K562 (cell line): ENCODE measurements at regions not wholly inside any gene's neighbourhood (a gene's known extent, or its start where the extent isn't known, plus 50 kb on each side); places are given as distances from the start of the nearest gene placed in this dataset.

Source experiments
- AFF4 ChIP-seq: sonication (generic); formaldehyde crosslinking; IDR thresholded peaks from 2 replicates; pipeline ENCODE4 v1.8.0; 2023; ENCODE audit warnings: mild to moderate bottlenecking, missing genetic modification reagents
- ARID4B ChIP-seq: sonication (generic); formaldehyde crosslinking; IDR thresholded peaks from 2 replicates; pipeline ENCODE4 v1.8.0; 2022; ENCODE audit warnings: mild to moderate bottlenecking, missing genetic modification reagents
- CTCFL ChIP-seq: IDR thresholded peaks from 2 replicates; pipeline ENCODE4 v1.6.1; 2011; ENCODE audit warnings: borderline replicate concordance, low read depth, mild to moderate bottlenecking, moderate library complexity, low read length; ENCODE audit not compliant: insufficient read depth, poor library complexity, severe bottlenecking
- MAZ ChIP-seq, 2 experiments: fragments of 450-650 bp in 1 of 2; sonication (generic) in 1 of 2; formaldehyde crosslinking; IDR thresholded peaks in 1 of 2; conservative IDR thresholded peaks in 1 of 2; 2 replicates each; pipeline versions ENCODE4 v1.4.0 to v1.5.0; 2020; ENCODE audit warnings: mild to moderate bottlenecking in 1 of 2, missing genetic modification reagents in 1 of 2
- MTA1 ChIP-seq: fragments of 450-650 bp; IDR thresholded peaks from 2 replicates; pipeline ENCODE4 v1.6.1; 2017; ENCODE audit warnings: borderline replicate concordance
- NFATC3 ChIP-seq: fragments of 450-650 bp; IDR thresholded peaks from 2 replicates; pipeline ENCODE4 v1.6.1; 2017; ENCODE audit warnings: mild to moderate bottlenecking
- RCOR1 ChIP-seq, 2 experiments: IDR thresholded peaks; 2 replicates each; pipeline ENCODE4 v1.6.1; 2012; ENCODE audit warnings: low read depth in 2 of 2, low read length in 2 of 2, borderline replicate concordance in 1 of 2, improper control_type of control experiment in 1 of 2
- TAF1 ChIP-seq: IDR thresholded peaks from 2 replicates; pipeline ENCODE4 v1.6.1; 2011; ENCODE audit warnings: mild to moderate bottlenecking, low read length, moderate library complexity; ENCODE audit not compliant: insufficient read depth, control insufficient read depth, severe bottlenecking; ENCODE audit errors: extremely low read depth
- TCF7 ChIP-seq: sonication (generic); IDR thresholded peaks from 2 replicates; pipeline ENCODE4 v1.6.1; 2016; ENCODE audit warnings: antibody characterized with exemption, borderline replicate concordance
- YY1 ChIP-seq, 3 experiments: IDR thresholded peaks; 2 replicates each; pipeline ENCODE4 v1.6.1; 2011; ENCODE audit warnings: low read length in 2 of 3, mild to moderate bottlenecking in 2 of 3, moderate library complexity in 2 of 3, borderline replicate concordance in 1 of 3, control low read depth in 1 of 3, low read depth in 1 of 3; ENCODE audit not compliant: insufficient read depth in 3 of 3, insufficient replicate concordance in 2 of 3, control insufficient read depth in 1 of 3, insufficient read length in 1 of 3; ENCODE audit errors: extremely low read depth in 1 of 3
- ZNF76 ChIP-seq: fragments of 250-450 bp; sonication (Bioruptor Pico); IDR thresholded peaks from 2 replicates; pipeline ENCODE4 v1.4.0; 2020; ENCODE audit warnings: mild to moderate bottlenecking, moderate library complexity, borderline replicate concordance
- TF ChIP-seq, protein P1 (sequence below): sonication (generic); formaldehyde crosslinking; IDR thresholded peaks from 2 replicates; pipeline ENCODE4 v1.5.0; 2020; ENCODE audit warnings: missing genetic modification reagents

GRCh38 chr16:85330694-85331188 lies 218.5 kb upstream of the CIBAR2 start (continued):
- TF ChIP-seq CTCFL (peak; percentile 80), TCF7 (peak; percentile 88; the same call in 1 of the 2 replicates), MTA1 (peak; percentile 66; the same call in 1 of the 2 replicates), ARID4B (CRISPR knock-in tag) (0 out of 2 replicates have a peak, but pooled peaks have one; percentile 25), ZNF76 (CRISPR knock-in tag) (no peak), RCOR1 (IDR thresholded peaks at IDR 0.05; ENCODE audit: borderline replicate concordance in 1 of 2, low read depth in 2 of 2, low read length in 2 of 2) (peak in 1 of 2 experiments; percentile 75; a peak in 1 of 4 replicates), MAZ (CRISPR knock-in tag; conservative IDR thresholded peaks at IDR 0.05 in 1 of 2, IDR thresholded peaks at IDR 0.05 in 1 of 2) (0 out of 4 replicates have a peak, but pooled peaks of 1 of the 2 experiments have one; percentile 15), YY1 (IDR thresholded peaks at IDR 0.05; ENCODE audit: borderline replicate concordance in 1 of 3, control insufficient read depth in 1 of 3, extremely low read depth in 1 of 3, insufficient read depth in 3 of 3, insufficient read length in 1 of 3, insufficient replicate concordance in 2 of 3, low read depth in 1 of 3, low read length in 2 of 3) (peak in 1 of 3 experiments; percentile 60), TAF1 (peak; percentile 63), AFF4 (0 out of 2 replicates have a peak, but pooled peaks have one; percentile 58), NFATC3 (peak; percentile 55; the same call in 1 of the 2 replicates)
- TF ChIP-seq, protein P1, sequence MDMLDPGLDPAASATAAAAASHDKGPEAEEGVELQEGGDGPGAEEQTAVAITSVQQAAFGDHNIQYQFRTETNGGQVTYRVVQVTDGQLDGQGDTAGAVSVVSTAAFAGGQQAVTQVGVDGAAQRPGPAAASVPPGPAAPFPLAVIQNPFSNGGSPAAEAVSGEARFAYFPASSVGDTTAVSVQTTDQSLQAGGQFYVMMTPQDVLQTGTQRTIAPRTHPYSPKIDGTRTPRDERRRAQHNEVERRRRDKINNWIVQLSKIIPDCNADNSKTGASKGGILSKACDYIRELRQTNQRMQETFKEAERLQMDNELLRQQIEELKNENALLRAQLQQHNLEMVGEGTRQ (CRISPR knock-in tag), result peak; percentile 55
